ENCODE measurements at regions not wholly inside any gene's neighbourhood (a gene's known extent, or its start where the extent isn't known, plus 50 kb on each side); places are given as distances from the start of the nearest gene placed in this dataset.

- no peak for TF ChIP-seq CTCF (optimal IDR thresholded peaks at IDR 0.05 in 1 of 3, IDR thresholded peaks at IDR 0.05 in 1 of 3, conservative IDR thresholded peaks at IDR 0.05 in 1 of 3; ENCODE audit: extremely low read depth in 1 of 3, insufficient read depth in 2 of 3, low read length in 3 of 3)
- no peak for TF ChIP-seq EZH2 (IDR thresholded peaks at IDR 0.05; ENCODE audit: low read length)
Observed at GRCh38 chr7:45255187-45255586, 97.6 kb downstream of the RAMP3 start.

Data from keratinocyte (primary cell).